CD4-positive, alpha-beta T cell treated with Interleukin-2 at 100 ng/mL for 4 hours (primary cell): ENCODE measurements at regions not wholly inside any gene's neighbourhood (a gene's known extent, or its start where the extent isn't known, plus 50 kb on each side); places are given as distances from the start of the nearest gene placed in this dataset.

Experiments
- DNase-seq: peaks from one replicate; pipeline ENCODE4 v3.0.0-alpha.2; 2020; ENCODE audit warnings: low spot score

DNA sequence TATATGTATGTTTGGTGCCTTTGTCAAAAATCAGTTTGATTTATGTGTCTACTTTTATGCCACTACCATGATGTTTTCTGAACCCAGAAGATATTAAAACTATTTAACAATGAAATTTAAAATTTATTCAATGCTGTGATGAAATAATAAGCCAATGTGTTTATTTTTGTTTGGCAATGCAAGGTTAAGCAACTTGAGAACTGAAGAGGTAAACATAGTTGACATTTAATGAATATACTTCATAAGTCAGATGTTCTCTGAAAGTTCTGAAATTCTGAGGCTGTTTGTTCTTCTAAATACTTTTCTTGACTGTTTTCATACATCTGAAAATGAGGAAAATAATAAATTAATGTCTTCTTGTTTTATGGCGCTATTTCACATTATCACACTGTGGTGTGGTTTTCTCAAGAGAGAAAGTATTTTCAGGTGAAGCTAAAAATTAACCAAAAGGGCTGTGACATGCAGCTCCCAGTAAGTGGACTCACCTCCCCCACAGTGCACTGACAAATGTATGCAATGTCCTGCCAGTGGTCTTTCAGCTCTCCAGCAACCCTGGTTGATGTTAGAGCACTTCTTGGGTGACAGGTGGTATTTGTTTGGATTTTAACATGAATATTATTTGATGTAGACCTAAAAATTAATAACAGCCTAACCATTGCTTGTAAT lies 863.6 kb upstream of the SALL3 start:
- DNase-seq: no peak

GRCh38 chr18:78123144-78123909 lies 856.3 kb upstream of the SALL3 start:
- DNase-seq: no peak

DNA sequence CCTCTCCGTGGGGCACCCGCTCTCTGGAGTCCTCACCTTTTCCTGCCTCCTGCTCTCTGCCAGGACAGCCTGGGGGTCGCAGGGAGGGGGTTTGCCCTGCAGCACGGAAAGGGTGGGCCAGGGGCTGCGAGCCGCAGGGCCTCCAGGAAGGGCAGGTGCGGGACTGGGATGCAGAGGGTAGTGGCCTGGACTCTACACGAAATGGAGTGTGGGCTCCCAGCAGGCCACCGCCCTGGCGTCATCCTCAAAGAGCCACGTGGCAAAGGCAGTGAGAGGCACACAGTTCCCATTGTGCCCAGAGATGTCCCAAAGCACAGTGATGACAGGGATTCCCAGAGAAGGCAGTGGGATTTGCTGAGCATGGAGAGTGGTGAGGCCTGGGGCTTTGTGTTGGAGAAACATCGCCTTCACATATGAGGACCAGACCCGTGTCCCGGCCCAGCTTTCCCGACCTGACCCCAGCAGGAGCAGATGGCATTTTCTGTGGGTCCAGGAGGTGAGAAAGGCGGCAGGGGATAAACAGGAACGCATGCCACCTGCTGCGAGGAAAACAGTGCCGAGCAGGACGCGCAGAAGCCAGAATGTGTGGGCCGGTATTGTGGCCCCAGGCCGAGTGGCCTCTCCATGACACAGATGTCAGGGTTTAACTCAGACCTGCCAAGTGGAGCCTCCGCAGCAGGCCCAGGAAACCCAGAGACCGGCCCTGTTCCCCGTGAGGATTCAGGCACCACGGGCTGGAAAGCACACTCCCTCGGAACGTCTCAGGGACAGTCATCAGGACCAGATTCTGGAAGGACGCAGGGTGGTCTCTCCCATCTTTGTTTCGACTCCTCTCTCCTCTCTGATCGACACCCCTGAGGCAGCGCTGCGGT lies 855.5 kb upstream of the SALL3 start:
- DNase-seq: no peak

GRCh38 chr18:78125206-78125896 lies 854.3 kb upstream of the SALL3 start:
- no peak for DNase-seq

GRCh38 chr18:78126106-78126505 lies 853.5 kb upstream of the SALL3 start:
- DNase-seq: no peak

GRCh38 chr18:78126536-78126935 lies 853.1 kb upstream of the SALL3 start:
- no peak for DNase-seq

DNA sequence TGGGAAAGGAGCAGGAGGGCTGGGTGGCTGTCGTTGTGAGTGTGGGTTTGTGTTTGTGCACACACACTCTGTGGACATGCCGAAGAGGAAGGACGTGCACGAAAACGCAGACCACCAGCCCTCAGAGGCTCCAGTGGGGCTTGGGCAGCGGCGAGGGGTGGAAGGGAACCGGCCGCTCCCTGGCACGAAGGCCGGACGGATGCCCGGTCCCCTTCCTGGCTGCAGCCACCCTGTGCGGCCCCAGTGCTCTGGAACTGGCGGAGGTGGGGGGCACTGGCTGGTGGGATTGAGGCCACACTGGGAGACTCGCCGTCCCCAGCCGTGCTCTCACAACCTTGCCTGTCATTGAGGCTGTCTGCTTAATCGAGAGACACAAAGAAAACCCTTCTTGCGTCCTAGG lies 852.6 kb upstream of the SALL3 start:
- DNase-seq: no peak

GRCh38 chr18:78128004-78128403 lies 851.6 kb upstream of the SALL3 start:
- DNase-seq: no peak

GRCh38 chr18:78129260-78129659 lies 850.4 kb upstream of the SALL3 start:
- no peak for DNase-seq

GRCh38 chr18:78130232-78131195 lies 849.1 kb upstream of the SALL3 start:
- DNase-seq: no peak

- DNase-seq: no peak
Measured at GRCh38 chr18:78133729-78134128, 845.9 kb upstream of the SALL3 start.

DNA sequence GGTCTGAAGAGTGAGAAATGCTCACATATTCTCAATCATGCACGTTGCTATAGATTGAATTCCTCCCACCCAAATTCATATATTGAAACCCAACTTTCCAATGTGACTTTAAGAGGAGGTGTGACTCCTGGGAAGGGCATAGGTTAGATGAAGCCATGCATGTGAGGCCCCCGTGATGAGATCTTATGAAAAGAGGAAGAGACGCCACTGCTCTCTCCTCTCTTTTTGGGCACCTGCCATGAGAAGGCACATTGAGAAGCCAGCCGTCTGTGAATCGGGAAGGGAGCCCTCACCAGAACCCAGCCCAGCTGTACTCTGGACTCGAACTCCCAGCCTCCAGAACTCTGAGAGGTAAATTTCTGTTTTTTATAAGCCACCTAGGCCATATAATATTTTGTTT lies 842.6 kb upstream of the SALL3 start:
- DNase-seq: no peak

GRCh38 chr18:78138983-78139496 lies 840.6 kb upstream of the SALL3 start:
- no peak for DNase-seq

DNA sequence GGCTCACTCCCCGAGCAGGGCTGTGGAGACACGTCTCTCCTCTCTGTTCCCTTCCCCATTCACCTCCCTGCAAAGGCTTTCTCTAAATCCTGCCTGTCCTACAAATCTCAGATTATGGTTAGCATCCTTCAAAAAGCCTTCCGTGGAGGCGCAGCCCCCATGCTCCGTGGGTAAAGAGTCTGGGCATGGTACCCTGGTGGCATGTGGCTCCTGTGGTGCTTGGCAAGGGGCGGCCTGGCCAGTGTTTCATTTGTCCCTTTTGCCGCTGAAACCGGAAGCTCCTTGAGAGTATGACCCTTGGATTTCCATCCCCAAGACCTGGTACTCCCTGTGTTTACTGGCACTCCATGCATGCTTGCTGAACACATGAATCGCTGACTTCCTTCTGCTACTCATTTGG lies 839.3 kb upstream of the SALL3 start:
- no peak for DNase-seq

DNA sequence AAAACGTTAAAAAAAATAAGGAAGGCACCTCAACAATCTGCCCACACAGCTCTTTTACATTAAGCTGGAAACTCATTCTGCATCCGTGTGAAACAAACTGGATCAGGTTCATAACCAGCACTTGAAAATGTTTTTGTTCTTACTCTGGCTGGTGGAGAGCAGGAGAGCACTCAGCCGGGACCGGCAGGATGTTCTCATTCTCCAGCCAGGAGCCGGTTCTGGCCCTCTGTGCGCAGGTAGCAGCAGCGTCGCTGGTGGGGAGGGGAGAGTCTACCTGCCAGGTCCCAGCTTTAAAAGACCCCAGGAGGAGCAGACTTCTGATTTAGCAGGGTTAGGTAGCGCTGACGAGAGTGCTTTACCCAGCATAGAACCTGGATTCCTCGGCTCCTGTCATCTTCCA lies 834.9 kb upstream of the SALL3 start:
- DNase-seq: no peak

- DNase-seq: no peak
Measured at GRCh38 chr18:78145096-78145495, 834.5 kb upstream of the SALL3 start.

- no peak for DNase-seq
Measured at GRCh38 chr18:78146136-78147085, 833.2 kb upstream of the SALL3 start.

DNA sequence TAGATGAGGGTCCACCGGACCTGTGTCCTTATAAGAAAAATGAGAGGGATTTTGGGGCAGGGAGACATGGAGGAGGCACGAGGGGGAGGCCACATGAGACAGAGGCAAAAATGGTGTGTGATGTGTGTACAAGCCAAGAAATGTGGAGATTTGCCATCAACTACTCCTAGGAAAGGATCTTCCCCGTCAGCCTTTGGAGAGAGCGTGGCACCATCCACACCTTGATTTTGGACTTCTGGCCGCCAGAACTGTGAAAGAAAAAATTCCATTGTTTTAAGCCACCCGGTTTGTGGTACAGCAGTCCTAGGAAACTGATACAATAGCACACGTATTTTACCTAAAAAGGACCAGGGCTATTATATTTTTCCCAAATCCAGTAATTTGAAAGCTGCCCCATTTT lies 829.0 kb upstream of the SALL3 start:
- no peak for DNase-seq

- DNase-seq: no peak
Measured at GRCh38 chr18:78151234-78151633, 828.4 kb upstream of the SALL3 start.
